Left lung (tissue), 4 donors: ENCODE measurements at regions not wholly inside any gene's neighbourhood (a gene's known extent, or its start where the extent isn't known, plus 50 kb on each side); places are given as distances from the start of the nearest gene placed in this dataset.

ENCODE experiments used
- ATAC-seq: fragments of 200-7000 bp; cut with Tn5 transposase; one replicate; pipeline ENCODE4 v1.9.1; 2020; ENCODE audit warnings: moderate library complexity
- DNase-seq, 4 donors: peaks; one replicate each; pipeline ENCODE4 v3.0.0-alpha.2; 2013 to 2020
- H3K27ac ChIP-seq, 2 donors: fragments of 200-600 bp; sonication (generic) in 1 of 2; one replicate each; pipeline versions ENCODE4 v1.5.0 to v1.8.0; 2020 to 2021
- H3K27me3 ChIP-seq, 2 donors: fragments of 200-600 bp; sonication (generic) in 1 of 2; one replicate each; pipeline versions ENCODE4 v1.5.0 to v1.8.0; 2020 to 2021
- H3K36me3 ChIP-seq, 2 donors: fragments of 200-600 bp; sonication (generic) in 1 of 2; one replicate each; pipeline versions ENCODE4 v1.5.0 to v1.8.0; 2020 to 2021
- H3K4me1 ChIP-seq, 2 donors: fragments of 200-600 bp; one replicate each; pipeline ENCODE4 v1.8.0; 2021
- H3K4me3 ChIP-seq, 2 donors: fragments of 200-600 bp; sonication (generic) in 1 of 2; one replicate each; pipeline versions ENCODE4 v1.5.0 to v1.8.0; 2020 to 2021; ENCODE audit warnings: mild to moderate bottlenecking in 1 of 2
- H3K9me3 ChIP-seq, 2 donors: fragments of 200-600 bp; sonication (generic) in 1 of 2; one replicate each; pipeline versions ENCODE4 v1.5.0 to v1.8.0; 2020 to 2021
- intact Hi-C, 2 donors: fragments of 100-400 bp; cut with DNase I; formaldehyde crosslinking; loops; one replicate each; pipeline versions ENCODE4 v1.11.2 to v1.14.2; 2022
- TF ChIP-seq, protein P1 (sequence below), 2 donors: fragments of 200-600 bp; sonication (generic) in 1 of 2; IDR thresholded peaks; one replicate each; pipeline versions ENCODE4 v1.5.0 to v1.8.0; 2021; ENCODE audit warnings: antibody characterized with exemption in 2 of 2
- donor health status: DM: no; HTN: yes; CAD: no.
- donor health status: DM: no; HTN: no; CAD: no.

DNA sequence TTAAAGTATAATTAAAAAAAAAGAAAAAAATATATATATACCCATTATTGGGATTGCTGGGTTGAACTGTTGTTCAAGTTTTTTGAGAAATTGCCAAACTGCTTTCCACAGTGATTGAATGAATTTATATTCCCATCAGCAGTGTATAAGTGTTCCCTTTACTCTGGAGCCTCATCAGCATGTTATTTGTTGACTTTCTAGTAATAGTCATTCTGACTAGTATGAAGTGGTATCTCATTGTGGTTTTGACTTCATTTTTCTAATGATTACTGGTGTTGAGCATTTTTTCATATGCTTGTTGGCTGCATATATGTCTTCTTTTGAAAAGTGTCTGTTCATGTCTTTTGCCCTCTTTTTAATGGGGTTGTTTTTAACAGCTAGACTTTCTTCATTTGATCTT, 1260.8 kb upstream of the GJE1 start:
- no peak for ATAC-seq
- no peak for DNase-seq
- Histone ChIP-seq H3K9me3 (peaks cover 0 to 5% of the 10 kb centered on the region in 2 donors), H3K27me3 (no peaks in the 10 kb centered on the region), H3K27ac (no peak overlapping the region), H3K36me3 (no peaks in the 10 kb centered on the region), H3K4me1 (no peaks in the 10 kb centered on the region), H3K4me3 (no peak overlapping the region)
- TF ChIP-seq, protein P1, sequence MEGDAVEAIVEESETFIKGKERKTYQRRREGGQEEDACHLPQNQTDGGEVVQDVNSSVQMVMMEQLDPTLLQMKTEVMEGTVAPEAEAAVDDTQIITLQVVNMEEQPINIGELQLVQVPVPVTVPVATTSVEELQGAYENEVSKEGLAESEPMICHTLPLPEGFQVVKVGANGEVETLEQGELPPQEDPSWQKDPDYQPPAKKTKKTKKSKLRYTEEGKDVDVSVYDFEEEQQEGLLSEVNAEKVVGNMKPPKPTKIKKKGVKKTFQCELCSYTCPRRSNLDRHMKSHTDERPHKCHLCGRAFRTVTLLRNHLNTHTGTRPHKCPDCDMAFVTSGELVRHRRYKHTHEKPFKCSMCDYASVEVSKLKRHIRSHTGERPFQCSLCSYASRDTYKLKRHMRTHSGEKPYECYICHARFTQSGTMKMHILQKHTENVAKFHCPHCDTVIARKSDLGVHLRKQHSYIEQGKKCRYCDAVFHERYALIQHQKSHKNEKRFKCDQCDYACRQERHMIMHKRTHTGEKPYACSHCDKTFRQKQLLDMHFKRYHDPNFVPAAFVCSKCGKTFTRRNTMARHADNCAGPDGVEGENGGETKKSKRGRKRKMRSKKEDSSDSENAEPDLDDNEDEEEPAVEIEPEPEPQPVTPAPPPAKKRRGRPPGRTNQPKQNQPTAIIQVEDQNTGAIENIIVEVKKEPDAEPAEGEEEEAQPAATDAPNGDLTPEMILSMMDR (IDR thresholded peaks at IDR 0.05) = no peak
- intact Hi-C loops = no loop called here

DNA sequence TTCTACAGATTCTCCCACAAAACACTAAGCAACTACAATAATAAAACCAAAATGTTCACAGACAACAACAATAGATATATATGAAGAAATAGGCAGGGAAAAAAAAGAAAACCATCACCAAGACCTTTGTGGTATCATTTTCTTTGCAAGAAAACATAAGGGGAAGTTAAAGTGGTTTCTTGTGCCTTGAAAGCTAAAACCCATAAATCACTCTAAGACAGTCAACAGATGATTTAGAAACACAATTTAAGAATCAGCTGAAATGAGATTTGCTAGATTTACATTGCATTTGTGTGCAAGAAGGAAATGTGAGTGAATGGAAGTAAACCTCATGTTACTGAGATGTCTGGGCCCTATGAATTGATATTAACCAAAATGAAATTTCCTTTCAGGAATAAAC, 1265.4 kb upstream of the GJE1 start:
- Histone ChIP-seq H3K27ac (no peak overlapping the region), H3K36me3 (no peaks in the 10 kb centered on the region), H3K27me3 (no peaks in the 10 kb centered on the region), H3K4me3 (no peak overlapping the region), H3K4me1 (no peaks in the 10 kb centered on the region), H3K9me3 (peaks cover 0 to 4% of the 10 kb centered on the region in 2 donors)
- no peak for ATAC-seq
- TF ChIP-seq, protein P1 (IDR thresholded peaks at IDR 0.05) = no peak
- intact Hi-C loops = no loop called here
- DNase-seq = no peak

DNA sequence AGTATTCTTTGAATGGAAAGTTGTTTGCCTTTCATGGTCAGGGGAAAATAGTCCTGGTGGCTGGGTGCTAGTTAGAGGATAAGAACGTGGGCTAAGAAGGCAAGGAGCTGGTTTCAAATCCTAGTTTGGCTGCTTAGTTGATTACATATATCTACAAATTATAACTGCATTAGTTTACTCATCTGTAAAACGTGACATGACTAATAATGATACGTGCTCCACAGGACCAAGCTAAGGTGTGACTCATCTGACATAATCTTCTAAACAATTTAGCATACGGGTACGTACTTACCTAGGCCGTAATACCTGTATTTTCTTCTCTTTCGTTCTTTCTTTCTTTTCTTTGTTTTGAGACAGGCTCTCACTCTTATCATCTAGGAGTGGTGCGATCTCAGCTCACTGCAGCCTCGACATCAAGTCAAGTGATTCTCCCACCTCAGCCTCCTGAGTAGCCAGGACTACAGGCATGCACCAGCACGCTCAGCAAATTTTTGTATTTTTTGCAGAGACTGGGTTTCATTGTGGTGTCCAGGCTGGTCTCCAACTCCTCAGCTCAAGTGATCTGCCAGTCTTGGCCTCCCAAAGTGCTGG, 1274.2 kb upstream of the GJE1 start:
- Histone ChIP-seq H3K4me1 (no peaks in the 10 kb centered on the region), H3K9me3 (no peaks in the 10 kb centered on the region), H3K27ac (peak overlapping the region in 1 of 2 donors; percentile 22)

DNA sequence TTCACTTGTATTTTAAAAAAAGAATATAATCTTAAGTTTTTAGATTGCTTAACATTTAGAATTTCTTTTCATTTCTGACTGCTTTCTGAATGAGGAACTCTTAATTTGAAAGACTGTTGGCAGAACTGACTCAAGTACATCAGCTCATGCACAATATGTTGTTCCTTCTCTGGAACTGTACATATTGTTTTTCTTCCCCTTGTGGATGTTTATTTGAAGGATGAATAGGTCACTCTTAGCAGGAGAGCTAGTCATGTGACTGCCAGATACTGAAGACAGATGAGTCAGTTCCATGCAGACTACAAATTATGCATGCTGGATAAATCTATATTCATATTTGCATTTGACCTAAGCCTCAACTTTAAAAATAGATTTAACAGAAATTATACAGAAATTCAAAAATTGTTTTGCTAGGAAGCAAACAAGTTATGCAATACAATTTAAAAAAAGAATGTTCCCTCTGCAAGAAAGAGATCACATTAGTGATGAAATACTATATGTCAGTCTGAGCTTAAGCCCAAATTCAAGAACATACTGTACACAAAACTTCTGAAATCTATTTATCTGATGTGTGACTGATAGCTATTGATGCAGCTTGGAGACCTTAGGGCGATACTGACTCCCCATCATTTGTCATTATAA, 1274.9 kb upstream of the GJE1 start:
- DNase-seq = peak in 2 of 4 donors; percentile 60
- TF ChIP-seq, protein P1 (IDR thresholded peaks at IDR 0.05) = no peak

More for the DNA sequence above, 1274.2 kb upstream of the GJE1 start:
- intact Hi-C loops = no loop called here
- Histone ChIP-seq H3K27me3 (no peaks in the 10 kb centered on the region), H3K4me3 (no peak overlapping the region), H3K36me3 (no peaks in the 10 kb centered on the region)
- TF ChIP-seq, protein P1 (IDR thresholded peaks at IDR 0.05) = no peak
- ATAC-seq (no peak), DNase-seq (no peak)

DNA sequence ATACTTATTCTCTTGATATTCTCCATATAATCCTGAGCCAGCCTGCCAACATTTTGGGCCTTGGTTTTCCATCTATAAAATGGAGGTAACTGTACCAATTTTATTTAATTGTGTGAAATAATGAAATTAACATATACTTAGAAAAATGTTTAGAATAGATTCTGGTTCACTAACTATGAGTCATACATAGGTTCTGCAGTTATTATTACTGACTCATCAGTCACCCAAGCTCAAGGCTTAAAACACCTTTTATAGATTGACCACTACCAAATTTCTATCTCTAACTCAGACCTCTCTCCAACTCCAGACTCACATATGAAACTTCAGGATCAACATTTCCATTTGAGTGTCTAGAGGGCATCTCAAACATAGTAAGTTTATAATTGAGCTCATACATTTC, 1277.2 kb upstream of the GJE1 start:
- TF ChIP-seq, protein P1 (IDR thresholded peaks at IDR 0.05) = no peak
- intact Hi-C loops = no loop called here

More for the DNA sequence above, 1274.9 kb upstream of the GJE1 start:
- H3K4me1 ChIP-seq = no peaks in the 10 kb centered on the region
- intact Hi-C loops = no loop called here
- H3K9me3 ChIP-seq = no peaks in the 10 kb centered on the region
- no peaks in the 10 kb centered on the region for H3K27me3 ChIP-seq
- peak; percentile 84 for ATAC-seq
- H3K4me3 ChIP-seq = no peak overlapping the region
- peak overlapping the region in 1 of 2 donors; percentile 40 for H3K27ac ChIP-seq
- H3K36me3 ChIP-seq = no peaks in the 10 kb centered on the region

More for the DNA sequence above, 1277.2 kb upstream of the GJE1 start:
- Histone ChIP-seq H3K36me3 (no peaks in the 10 kb centered on the region), H3K4me3 (no peak overlapping the region), H3K4me1 (no peaks in the 10 kb centered on the region), H3K27ac (no peak overlapping the region), H3K27me3 (no peaks in the 10 kb centered on the region), H3K9me3 (no peaks in the 10 kb centered on the region)
- DNase-seq (no peak), ATAC-seq (no peak)
